Right atrium auricular region (tissue), 2 donors: ENCODE measurements at regions not wholly inside any gene's neighbourhood (a gene's known extent, or its start where the extent isn't known, plus 50 kb on each side); places are given as distances from the start of the nearest gene placed in this dataset.

Experiments used
- DNase-seq: peaks from one replicate; pipeline ENCODE4 v3.0.0-alpha.2; 2019; ENCODE audit warnings: low spot score
- H3K27ac ChIP-seq, 2 donors: fragments of 200-600 bp; sonication (generic); 1 replicate in 1 of 2; 2 replicates in 1 of 2; pipeline ENCODE4 v1.5.1; 2016 to 2019
- H3K27me3 ChIP-seq, 2 donors: fragments of 200-600 bp; sonication (generic); one replicate each; pipeline versions ENCODE4 v1.5.1 to v1.6.0; 2017 to 2019
- H3K36me3 ChIP-seq: fragments of 200-600 bp; sonication (generic); one replicate; pipeline ENCODE4 v1.5.1; 2016
- H3K4me1 ChIP-seq, 2 donors: fragments of 200-600 bp; sonication (generic); one replicate each; pipeline versions ENCODE4 v1.5.1 to v1.6.0; 2017 to 2019
- H3K4me3 ChIP-seq, 2 donors: fragments of 200-600 bp; sonication (generic); 1 replicate in 1 of 2; 2 replicates in 1 of 2; pipeline ENCODE4 v1.5.1; 2017 to 2019; ENCODE audit warnings: mild to moderate bottlenecking in 1 of 2, moderate library complexity in 1 of 2
- H3K9me3 ChIP-seq, 2 donors: fragments of 200-600 bp; sonication (generic); one replicate each; pipeline ENCODE4 v1.5.1; 2019
- CTCF ChIP-seq, 2 donors: fragments of 200-600 bp; sonication (generic); IDR thresholded peaks; one replicate each; pipeline ENCODE4 v1.5.1; 2019; ENCODE audit warnings: antibody characterized with exemption in 2 of 2

GRCh38 chr4:34158878-34159277 is 2085.4 kb downstream of the ARAP2 start:
- Histone ChIP-seq H3K27me3 (no peaks in the 10 kb centered on the region), H3K4me1 (no peaks in the 10 kb centered on the region), H3K36me3 (no peaks in the 10 kb centered on the region), H3K9me3 (no peaks in the 10 kb centered on the region), H3K4me3 (no peak overlapping the region), H3K27ac (no peak overlapping the region)
- TF ChIP-seq CTCF (IDR thresholded peaks at IDR 0.05): no peak
- no peak for DNase-seq

- no peak overlapping the region for H3K27ac ChIP-seq
- TF ChIP-seq CTCF (IDR thresholded peaks at IDR 0.05): no peak
These were observed 2073.4 kb downstream of the ARAP2 start for GRCh38 chr4:34170946-34171345.

DNA sequence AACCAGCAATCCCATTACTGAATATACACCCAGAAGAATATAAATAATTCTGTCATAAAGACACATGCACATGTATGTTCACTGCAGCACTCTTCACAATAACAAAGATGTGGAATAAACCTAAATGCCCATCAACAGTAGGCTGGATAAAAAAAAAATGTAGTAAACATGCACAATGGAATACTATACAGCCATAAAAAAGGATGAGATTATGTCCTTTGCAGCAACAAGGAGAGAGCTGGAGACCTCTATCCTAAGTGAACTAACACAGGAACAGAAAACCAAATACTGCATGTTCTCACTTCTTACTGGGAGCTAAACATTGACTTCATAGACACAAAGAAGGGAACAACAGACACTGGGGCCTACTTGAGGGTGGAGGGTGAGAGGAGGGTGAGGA is 2067.7 kb downstream of the ARAP2 start:
- Histone ChIP-seq H3K4me1 (no peaks in the 10 kb centered on the region), H3K27ac (no peak overlapping the region), H3K9me3 (peaks cover 0 to 5% of the 10 kb centered on the region in 2 donors), H3K27me3 (no peaks in the 10 kb centered on the region), H3K4me3 (no peak overlapping the region), H3K36me3 (no peaks in the 10 kb centered on the region)
- TF ChIP-seq CTCF (IDR thresholded peaks at IDR 0.05): no peak
- no peak for DNase-seq

More at GRCh38 chr4:34170946-34171345, 2073.4 kb downstream of the ARAP2 start:
- Histone ChIP-seq H3K27me3 (no peaks in the 10 kb centered on the region), H3K36me3 (no peaks in the 10 kb centered on the region), H3K4me1 (no peaks in the 10 kb centered on the region), H3K4me3 (no peak overlapping the region), H3K9me3 (peaks cover 0 to 5% of the 10 kb centered on the region in 2 donors)
- DNase-seq: no peak

GRCh38 chr4:34178476-34178875 is 2065.8 kb downstream of the ARAP2 start:
- H3K27me3 ChIP-seq: no peaks in the 10 kb centered on the region
- H3K36me3 ChIP-seq: no peaks in the 10 kb centered on the region
- peaks cover 0 to 5% of the 10 kb centered on the region in 2 donors for H3K9me3 ChIP-seq
- DNase-seq: no peak
- H3K4me3 ChIP-seq: no peak overlapping the region
- H3K27ac ChIP-seq: no peak overlapping the region
- TF ChIP-seq CTCF (IDR thresholded peaks at IDR 0.05): no peak
- no peaks in the 10 kb centered on the region for H3K4me1 ChIP-seq

GRCh38 chr4:34181311-34181841 is 2062.9 kb downstream of the ARAP2 start:
- DNase-seq: no peak
- Histone ChIP-seq H3K27me3 (no peaks in the 10 kb centered on the region), H3K4me1 (no peaks in the 10 kb centered on the region), H3K36me3 (no peaks in the 10 kb centered on the region), H3K4me3 (no peak overlapping the region), H3K27ac (no peak overlapping the region), H3K9me3 (no peaks in the 10 kb centered on the region)
- no peak for TF ChIP-seq CTCF (IDR thresholded peaks at IDR 0.05)

- H3K4me1 ChIP-seq: no peaks in the 10 kb centered on the region
- no peak overlapping the region for H3K27ac ChIP-seq
- H3K9me3 ChIP-seq: no peaks in the 10 kb centered on the region
- H3K27me3 ChIP-seq: no peaks in the 10 kb centered on the region
- no peak for DNase-seq
- H3K4me3 ChIP-seq: no peak overlapping the region
- H3K36me3 ChIP-seq: no peaks in the 10 kb centered on the region
- TF ChIP-seq CTCF (IDR thresholded peaks at IDR 0.05): no peak
These were observed 2062.4 kb downstream of the ARAP2 start for GRCh38 chr4:34181891-34182290.
